ENCODE measurements at regions not wholly inside any gene's neighbourhood (a gene's known extent, or its start where the extent isn't known, plus 50 kb on each side); places are given as distances from the start of the nearest gene placed in this dataset.

GRCh38 chr2:139454251-139454650, 674.1 kb upstream of the NXPH2 start:
- TF ChIP-seq ZBTB7A (IDR thresholded peaks at IDR 0.05; ENCODE audit: low read depth): no peak
- TF ChIP-seq USF1 (IDR thresholded peaks at IDR 0.05): no peak
- no peak for TF ChIP-seq YY1 (IDR thresholded peaks at IDR 0.05; ENCODE audit: low read depth)
- TF ChIP-seq NFIC (IDR thresholded peaks at IDR 0.05): no peak
- no peak for TF ChIP-seq REST (IDR thresholded peaks at IDR 0.05; ENCODE audit: low read depth)
- no peak for TF ChIP-seq RAD21 (IDR thresholded peaks at IDR 0.05; ENCODE audit: low read depth)
- no peak for TF ChIP-seq EP300 (IDR thresholded peaks at IDR 0.05; ENCODE audit: borderline replicate concordance)
- no peak for TF ChIP-seq TAF1 (IDR thresholded peaks at IDR 0.05; ENCODE audit: low read depth)
- TF ChIP-seq CEBPB (IDR thresholded peaks at IDR 0.05): no peak
- TF ChIP-seq MAX (IDR thresholded peaks at IDR 0.05): no peak
- no peak for TF ChIP-seq FOXM1 (IDR thresholded peaks at IDR 0.05; ENCODE audit: borderline replicate concordance, low read depth)
- no peak for TF ChIP-seq EGR1 (IDR thresholded peaks at IDR 0.05)
- no peak for TF ChIP-seq TCF12 (IDR thresholded peaks at IDR 0.05; ENCODE audit: low read depth)

GRCh38 chr2:139439100-139439499, 658.9 kb upstream of the NXPH2 start:
- TF ChIP-seq RAD21 (IDR thresholded peaks at IDR 0.05; ENCODE audit: low read depth) (no peak), FOXM1 (IDR thresholded peaks at IDR 0.05; ENCODE audit: borderline replicate concordance, low read depth) (no peak), YY1 (IDR thresholded peaks at IDR 0.05; ENCODE audit: low read depth) (no peak), CEBPB (IDR thresholded peaks at IDR 0.05) (no peak), USF1 (IDR thresholded peaks at IDR 0.05) (no peak), CREB1 (IDR thresholded peaks at IDR 0.05; ENCODE audit: low read depth) (no peak), TCF12 (IDR thresholded peaks at IDR 0.05; ENCODE audit: low read depth) (no peak), TAF1 (IDR thresholded peaks at IDR 0.05; ENCODE audit: low read depth) (no peak)

- TF ChIP-seq YY1 (IDR thresholded peaks at IDR 0.05; ENCODE audit: low read depth) (no peak), RAD21 (IDR thresholded peaks at IDR 0.05; ENCODE audit: low read depth) (no peak), MAX (IDR thresholded peaks at IDR 0.05) (no peak), CEBPB (IDR thresholded peaks at IDR 0.05) (no peak)
Observed at GRCh38 chr2:139438478-139438877, 658.3 kb upstream of the NXPH2 start.

GRCh38 chr2:139427164-139427563, 647.0 kb upstream of the NXPH2 start:
- no peak for TF ChIP-seq TCF12 (IDR thresholded peaks at IDR 0.05; ENCODE audit: low read depth)

- no peak for TF ChIP-seq ZBTB7A (IDR thresholded peaks at IDR 0.05; ENCODE audit: low read depth)
- TF ChIP-seq YY1 (IDR thresholded peaks at IDR 0.05; ENCODE audit: low read depth): no peak
- no peak for TF ChIP-seq TAF1 (IDR thresholded peaks at IDR 0.05; ENCODE audit: low read depth)
- no peak for TF ChIP-seq REST (IDR thresholded peaks at IDR 0.05; ENCODE audit: low read depth)
- TF ChIP-seq CEBPB (IDR thresholded peaks at IDR 0.05): no peak
- TF ChIP-seq NFIC (IDR thresholded peaks at IDR 0.05): no peak
- TF ChIP-seq EP300 (IDR thresholded peaks at IDR 0.05; ENCODE audit: borderline replicate concordance): no peak
- no peak for TF ChIP-seq MAX (IDR thresholded peaks at IDR 0.05)
- TF ChIP-seq RAD21 (IDR thresholded peaks at IDR 0.05; ENCODE audit: low read depth): no peak
- TF ChIP-seq CREB1 (IDR thresholded peaks at IDR 0.05; ENCODE audit: low read depth): no peak
- TF ChIP-seq FOXM1 (IDR thresholded peaks at IDR 0.05; ENCODE audit: borderline replicate concordance, low read depth): no peak
Observed at GRCh38 chr2:139424101-139424500, 643.9 kb upstream of the NXPH2 start.

GRCh38 chr2:139411236-139411635, 631.0 kb upstream of the NXPH2 start:
- TF ChIP-seq EGR1 (IDR thresholded peaks at IDR 0.05) (no peak), MAX (IDR thresholded peaks at IDR 0.05) (no peak), TAF1 (IDR thresholded peaks at IDR 0.05; ENCODE audit: low read depth) (no peak), USF1 (IDR thresholded peaks at IDR 0.05) (no peak), TCF12 (IDR thresholded peaks at IDR 0.05; ENCODE audit: low read depth) (no peak), CREB1 (IDR thresholded peaks at IDR 0.05; ENCODE audit: low read depth) (no peak), FOXM1 (IDR thresholded peaks at IDR 0.05; ENCODE audit: borderline replicate concordance, low read depth) (no peak), ZBTB7A (IDR thresholded peaks at IDR 0.05; ENCODE audit: low read depth) (no peak), REST (IDR thresholded peaks at IDR 0.05; ENCODE audit: low read depth) (no peak)

All from Ishikawa (cell line).